Prostate gland (tissue), 2 donors: ENCODE measurements at regions not wholly inside any gene's neighbourhood (a gene's known extent, or its start where the extent isn't known, plus 50 kb on each side); places are given as distances from the start of the nearest gene placed in this dataset.

ENCODE experiments used
- CTCF ChIP-seq, 4 experiments: fragments of 200-600 bp in 2 of 4; fragments of 450-650 bp in 2 of 4; sonication (generic) in 2 of 4; IDR thresholded peaks; 1 replicate in 3 of 4; 2 replicates in 1 of 4; pipeline ENCODE4 v1.5.1; 2016 to 2019; ENCODE audit warnings: antibody characterized with exemption in 4 of 4, mild to moderate bottlenecking in 2 of 4, moderate library complexity in 2 of 4
- POLR2A ChIP-seq: fragments of 450-650 bp; IDR thresholded peaks from one replicate; pipeline ENCODE4 v1.6.1; 2016; ENCODE audit warnings: antibody characterized with exemption, mild to moderate bottlenecking

GRCh38 chr2:145666552-145666951, 1146.6 kb upstream of the ZEB2 start:
- TF ChIP-seq CTCF (IDR thresholded peaks at IDR 0.05) (no peak), POLR2A (no peak)
